ENCODE measurements at regions not wholly inside any gene's neighbourhood (a gene's known extent, or its start where the extent isn't known, plus 50 kb on each side); places are given as distances from the start of the nearest gene placed in this dataset.

GRCh38 chr14:49306152-49306751 lies 279.9 kb downstream of the RPS29 start:
- TF ChIP-seq CTCF (IDR thresholded peaks at IDR 0.05) = peak; percentile 78
- TF ChIP-seq EZH2 (IDR thresholded peaks at IDR 0.05) = no peak
- TF ChIP-seq EZH2phosphoT487 (IDR thresholded peaks at IDR 0.05) = no peak

All from neural progenitor cell (in vitro differentiated cells).